Astrocyte (in vitro differentiated cells and primary cell): ENCODE measurements at regions not wholly inside any gene's neighbourhood (a gene's known extent, or its start where the extent isn't known, plus 50 kb on each side); places are given as distances from the start of the nearest gene placed in this dataset.

Experiments used
- EZH2 ChIP-seq: IDR thresholded peaks from 2 replicates; pipeline ENCODE4 v1.6.1; 2012; ENCODE audit warnings: mild to moderate bottlenecking, low read length, inconsistent platforms; ENCODE audit not compliant: insufficient read depth
- TF ChIP-seq, protein P1 (sequence below): IDR thresholded peaks from 2 replicates; pipeline ENCODE4 v1.5.1; 2011; ENCODE audit warnings: low read depth, mild to moderate bottlenecking, inconsistent platforms, low read length, moderate library complexity; ENCODE audit not compliant: insufficient read depth

DNA sequence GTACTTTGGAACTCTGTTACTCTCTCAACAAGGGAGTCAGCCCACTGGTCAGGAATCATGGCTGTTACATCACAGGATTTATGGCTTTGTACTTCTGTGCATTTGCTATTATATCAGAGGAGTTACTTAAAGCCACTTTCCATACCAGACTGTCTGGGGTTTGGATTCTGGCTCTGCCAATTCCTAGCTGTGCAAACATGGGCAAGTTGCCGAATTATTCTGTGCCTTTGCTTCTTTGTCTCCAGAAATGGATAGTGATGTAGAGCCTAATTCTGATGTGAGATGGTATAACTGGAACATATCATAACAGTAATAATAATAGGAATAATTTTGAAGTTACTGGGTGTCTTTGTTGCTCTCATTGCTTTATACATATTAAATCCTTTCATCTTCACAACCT, 1047.3 kb upstream of the SEMA6A start:
- TF ChIP-seq, protein P1, sequence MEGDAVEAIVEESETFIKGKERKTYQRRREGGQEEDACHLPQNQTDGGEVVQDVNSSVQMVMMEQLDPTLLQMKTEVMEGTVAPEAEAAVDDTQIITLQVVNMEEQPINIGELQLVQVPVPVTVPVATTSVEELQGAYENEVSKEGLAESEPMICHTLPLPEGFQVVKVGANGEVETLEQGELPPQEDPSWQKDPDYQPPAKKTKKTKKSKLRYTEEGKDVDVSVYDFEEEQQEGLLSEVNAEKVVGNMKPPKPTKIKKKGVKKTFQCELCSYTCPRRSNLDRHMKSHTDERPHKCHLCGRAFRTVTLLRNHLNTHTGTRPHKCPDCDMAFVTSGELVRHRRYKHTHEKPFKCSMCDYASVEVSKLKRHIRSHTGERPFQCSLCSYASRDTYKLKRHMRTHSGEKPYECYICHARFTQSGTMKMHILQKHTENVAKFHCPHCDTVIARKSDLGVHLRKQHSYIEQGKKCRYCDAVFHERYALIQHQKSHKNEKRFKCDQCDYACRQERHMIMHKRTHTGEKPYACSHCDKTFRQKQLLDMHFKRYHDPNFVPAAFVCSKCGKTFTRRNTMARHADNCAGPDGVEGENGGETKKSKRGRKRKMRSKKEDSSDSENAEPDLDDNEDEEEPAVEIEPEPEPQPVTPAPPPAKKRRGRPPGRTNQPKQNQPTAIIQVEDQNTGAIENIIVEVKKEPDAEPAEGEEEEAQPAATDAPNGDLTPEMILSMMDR: no peak
- TF ChIP-seq EZH2: no peak
